Tibial nerve (tissue), 3 donors: ENCODE measurements at regions not wholly inside any gene's neighbourhood (a gene's known extent, or its start where the extent isn't known, plus 50 kb on each side); places are given as distances from the start of the nearest gene placed in this dataset.

Source experiments
- POLR2A ChIP-seq, 2 donors: fragments of 450-650 bp; IDR thresholded peaks; one replicate each; pipeline ENCODE4 v1.6.1; 2017; ENCODE audit warnings: antibody characterized with exemption in 2 of 2, mild to moderate bottlenecking in 2 of 2, moderate library complexity in 2 of 2
- TF ChIP-seq, protein P1 (sequence below), 5 experiments: fragments of 200-600 bp in 3 of 5; fragments of 450-650 bp in 2 of 5; sonication (generic) in 3 of 5; IDR thresholded peaks; one replicate each; pipeline ENCODE4 v1.5.1; 2016 to 2019; ENCODE audit warnings: antibody characterized with exemption in 5 of 5, mild to moderate bottlenecking in 3 of 5, moderate library complexity in 2 of 5

- TF ChIP-seq, protein P1, sequence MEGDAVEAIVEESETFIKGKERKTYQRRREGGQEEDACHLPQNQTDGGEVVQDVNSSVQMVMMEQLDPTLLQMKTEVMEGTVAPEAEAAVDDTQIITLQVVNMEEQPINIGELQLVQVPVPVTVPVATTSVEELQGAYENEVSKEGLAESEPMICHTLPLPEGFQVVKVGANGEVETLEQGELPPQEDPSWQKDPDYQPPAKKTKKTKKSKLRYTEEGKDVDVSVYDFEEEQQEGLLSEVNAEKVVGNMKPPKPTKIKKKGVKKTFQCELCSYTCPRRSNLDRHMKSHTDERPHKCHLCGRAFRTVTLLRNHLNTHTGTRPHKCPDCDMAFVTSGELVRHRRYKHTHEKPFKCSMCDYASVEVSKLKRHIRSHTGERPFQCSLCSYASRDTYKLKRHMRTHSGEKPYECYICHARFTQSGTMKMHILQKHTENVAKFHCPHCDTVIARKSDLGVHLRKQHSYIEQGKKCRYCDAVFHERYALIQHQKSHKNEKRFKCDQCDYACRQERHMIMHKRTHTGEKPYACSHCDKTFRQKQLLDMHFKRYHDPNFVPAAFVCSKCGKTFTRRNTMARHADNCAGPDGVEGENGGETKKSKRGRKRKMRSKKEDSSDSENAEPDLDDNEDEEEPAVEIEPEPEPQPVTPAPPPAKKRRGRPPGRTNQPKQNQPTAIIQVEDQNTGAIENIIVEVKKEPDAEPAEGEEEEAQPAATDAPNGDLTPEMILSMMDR (IDR thresholded peaks at IDR 0.05): no peak
- no peak for TF ChIP-seq POLR2A (IDR thresholded peaks at IDR 0.05)
Measured at GRCh38 chr11:28488336-28488735, 380.1 kb downstream of the METTL15 start.
